ENCODE measurements at regions not wholly inside any gene's neighbourhood (a gene's known extent, or its start where the extent isn't known, plus 50 kb on each side); places are given as distances from the start of the nearest gene placed in this dataset.

- DNase-seq (no peak), ATAC-seq (replicated peaks in 1 of 2) (no peak)
- H3K36me3 Mint-ChIP-seq (ENCODE audit: insufficient read depth in 2 of 2), result no peaks in the 10 kb centered on the region
- H3K9me3 Mint-ChIP-seq, result no peaks in the 10 kb centered on the region
- no peaks in the 10 kb centered on the region for H3K4me1 Mint-ChIP-seq (ENCODE audit: low read depth)
- H3K27me3 Mint-ChIP-seq (ENCODE audit: low read depth), result no peaks in the 10 kb centered on the region
- H3K4me3 Mint-ChIP-seq, result no peak overlapping the region
- no peak overlapping the region for H3K27ac Mint-ChIP-seq
Measured at GRCh38 chr6:142651384-142651783, 293.6 kb downstream of the HIVEP2 start.

GRCh38 chr6:142653710-142654420 is 291.1 kb downstream of the HIVEP2 start:
- no peak for DNase-seq

GRCh38 chr6:142659661-142660060 is 285.3 kb downstream of the HIVEP2 start:
- ATAC-seq (replicated peaks in 1 of 2) (no peak), DNase-seq (no peak)
- peaks cover 7 to 13% of the 10 kb centered on the region in 2 donors for H3K36me3 Mint-ChIP-seq (ENCODE audit: insufficient read depth in 2 of 2)
- no peaks in the 10 kb centered on the region for H3K4me1 Mint-ChIP-seq (ENCODE audit: low read depth)
- H3K4me3 Mint-ChIP-seq, result no peak overlapping the region
- no peak overlapping the region for H3K27ac Mint-ChIP-seq
- peaks cover 8% of the 10 kb centered on the region for H3K27me3 Mint-ChIP-seq (ENCODE audit: low read depth)
- H3K9me3 Mint-ChIP-seq, result peaks cover 7 to 9% of the 10 kb centered on the region in 2 donors

More at GRCh38 chr6:142653710-142654420, 291.1 kb downstream of the HIVEP2 start:
- H3K9me3 Mint-ChIP-seq, result no peaks in the 10 kb centered on the region
- no peak for ATAC-seq (replicated peaks in 1 of 2)
- H3K27ac Mint-ChIP-seq, result no peak overlapping the region
- H3K4me1 Mint-ChIP-seq (ENCODE audit: low read depth), result no peaks in the 10 kb centered on the region
- H3K36me3 Mint-ChIP-seq (ENCODE audit: insufficient read depth in 2 of 2), result no peaks in the 10 kb centered on the region
- peaks cover 8% of the 10 kb centered on the region for H3K27me3 Mint-ChIP-seq (ENCODE audit: low read depth)
- no peak overlapping the region for H3K4me3 Mint-ChIP-seq

GRCh38 chr6:142665393-142665792 is 279.6 kb downstream of the HIVEP2 start:
- DNase-seq, result no peak
- Mint-ChIP-seq H3K27me3 (ENCODE audit: low read depth) (no peaks in the 10 kb centered on the region), H3K4me3 (no peak overlapping the region), H3K36me3 (ENCODE audit: insufficient read depth in 2 of 2) (peaks cover 7 to 15% of the 10 kb centered on the region in 2 donors), H3K4me1 (ENCODE audit: low read depth) (peaks cover 18% of the 10 kb centered on the region), H3K27ac (no peak overlapping the region), H3K9me3 (peaks cover 10 to 13% of the 10 kb centered on the region in 2 donors)
- ATAC-seq (replicated peaks in 1 of 2), result no peak

- no peaks in the 10 kb centered on the region for H3K27me3 Mint-ChIP-seq (ENCODE audit: low read depth)
- peaks cover 7 to 15% of the 10 kb centered on the region in 2 donors for H3K36me3 Mint-ChIP-seq (ENCODE audit: insufficient read depth in 2 of 2)
- H3K4me3 Mint-ChIP-seq, result no peak overlapping the region
- peaks cover 18% of the 10 kb centered on the region for H3K4me1 Mint-ChIP-seq (ENCODE audit: low read depth)
- peaks cover 12 to 16% of the 10 kb centered on the region in 2 donors for H3K9me3 Mint-ChIP-seq
- H3K27ac Mint-ChIP-seq, result no peak overlapping the region
- no peak for ATAC-seq (replicated peaks in 1 of 2)
- DNase-seq, result no peak
Measured at GRCh38 chr6:142666599-142667185, 278.3 kb downstream of the HIVEP2 start.

GRCh38 chr6:142669471-142670351 is 275.3 kb downstream of the HIVEP2 start:
- peaks cover 18% of the 10 kb centered on the region for H3K4me1 Mint-ChIP-seq (ENCODE audit: low read depth)
- H3K27ac Mint-ChIP-seq, result no peak overlapping the region

GRCh38 chr6:142671791-142672190 is 273.2 kb downstream of the HIVEP2 start:
- H3K9me3 Mint-ChIP-seq, result peaks cover 4% of the 10 kb centered on the region in 2 donors
- H3K27me3 Mint-ChIP-seq (ENCODE audit: low read depth), result no peaks in the 10 kb centered on the region
- H3K27ac Mint-ChIP-seq, result no peak overlapping the region
- ATAC-seq (replicated peaks in 1 of 2), result no peak
- DNase-seq, result no peak
- peaks cover 12% of the 10 kb centered on the region for H3K4me1 Mint-ChIP-seq (ENCODE audit: low read depth)
- no peak overlapping the region for H3K4me3 Mint-ChIP-seq
- H3K36me3 Mint-ChIP-seq (ENCODE audit: insufficient read depth in 2 of 2), result no peaks in the 10 kb centered on the region

More at GRCh38 chr6:142669471-142670351, 275.3 kb downstream of the HIVEP2 start:
- Mint-ChIP-seq H3K4me3 (no peak overlapping the region), H3K36me3 (ENCODE audit: insufficient read depth in 2 of 2) (peaks cover 0 to 2% of the 10 kb centered on the region in 2 donors), H3K27me3 (ENCODE audit: low read depth) (no peaks in the 10 kb centered on the region), H3K9me3 (peaks cover 7% of the 10 kb centered on the region in 2 donors)
- ATAC-seq (replicated peaks in 1 of 2) (no peak), DNase-seq (no peak)

GRCh38 chr6:142675517-142675916 is 269.5 kb downstream of the HIVEP2 start:
- no peak overlapping the region for H3K27ac Mint-ChIP-seq
- peaks cover 23% of the 10 kb centered on the region for H3K4me1 Mint-ChIP-seq (ENCODE audit: low read depth)
- H3K36me3 Mint-ChIP-seq (ENCODE audit: insufficient read depth in 2 of 2), result no peaks in the 10 kb centered on the region
- ATAC-seq (replicated peaks in 1 of 2), result no peak
- no peak overlapping the region for H3K4me3 Mint-ChIP-seq
- no peak for DNase-seq
- no peaks in the 10 kb centered on the region for H3K27me3 Mint-ChIP-seq (ENCODE audit: low read depth)
- H3K9me3 Mint-ChIP-seq, result peaks cover 4% of the 10 kb centered on the region in 2 donors

- no peak overlapping the region for H3K4me3 Mint-ChIP-seq
- ATAC-seq (replicated peaks in 1 of 2) (no peak), DNase-seq (no peak)
- H3K9me3 Mint-ChIP-seq, result peaks cover 2 to 4% of the 10 kb centered on the region in 2 donors
- peaks cover 28% of the 10 kb centered on the region for H3K4me1 Mint-ChIP-seq (ENCODE audit: low read depth)
- no peaks in the 10 kb centered on the region for H3K36me3 Mint-ChIP-seq (ENCODE audit: insufficient read depth in 2 of 2)
- no peak overlapping the region for H3K27ac Mint-ChIP-seq
- no peaks in the 10 kb centered on the region for H3K27me3 Mint-ChIP-seq (ENCODE audit: low read depth)
Measured at GRCh38 chr6:142676027-142676443, 268.9 kb downstream of the HIVEP2 start.

GRCh38 chr6:142676647-142677192 is 268.3 kb downstream of the HIVEP2 start:
- no peaks in the 10 kb centered on the region for H3K36me3 Mint-ChIP-seq (ENCODE audit: insufficient read depth in 2 of 2)
- DNase-seq, result no peak
- H3K9me3 Mint-ChIP-seq, result peaks cover 0 to 2% of the 10 kb centered on the region in 2 donors
- H3K4me3 Mint-ChIP-seq, result no peak overlapping the region
- H3K27me3 Mint-ChIP-seq (ENCODE audit: low read depth), result no peaks in the 10 kb centered on the region
- no peak overlapping the region for H3K27ac Mint-ChIP-seq
- H3K4me1 Mint-ChIP-seq (ENCODE audit: low read depth), result peaks cover 30% of the 10 kb centered on the region
- no peak for ATAC-seq (replicated peaks in 1 of 2)

GRCh38 chr6:142679907-142680700 is 264.9 kb downstream of the HIVEP2 start:
- H3K36me3 Mint-ChIP-seq (ENCODE audit: insufficient read depth in 2 of 2), result peaks cover 0 to 7% of the 10 kb centered on the region in 2 donors
- peaks cover 0 to 4% of the 10 kb centered on the region in 2 donors for H3K9me3 Mint-ChIP-seq
- peaks cover 49% of the 10 kb centered on the region for H3K4me1 Mint-ChIP-seq (ENCODE audit: low read depth)
- ATAC-seq (replicated peaks in 1 of 2) (peak; percentile 69 to 91), DNase-seq (peak; percentile 6 to 50)
- H3K4me3 Mint-ChIP-seq, result peak overlapping the region in 1 of 2 donors; percentile 53
- H3K27me3 Mint-ChIP-seq (ENCODE audit: low read depth), result no peaks in the 10 kb centered on the region
- H3K27ac Mint-ChIP-seq, result no peak overlapping the region

GRCh38 chr6:142681099-142681498 is 263.9 kb downstream of the HIVEP2 start:
- peaks cover 59% of the 10 kb centered on the region for H3K4me1 Mint-ChIP-seq (ENCODE audit: low read depth)
- DNase-seq (no peak), ATAC-seq (replicated peaks in 1 of 2) (no peak)
- peaks cover 0 to 5% of the 10 kb centered on the region in 2 donors for H3K9me3 Mint-ChIP-seq
- no peak overlapping the region for H3K27ac Mint-ChIP-seq
- H3K36me3 Mint-ChIP-seq (ENCODE audit: insufficient read depth in 2 of 2), result peaks cover 0 to 8% of the 10 kb centered on the region in 2 donors
- H3K4me3 Mint-ChIP-seq, result no peak overlapping the region
- H3K27me3 Mint-ChIP-seq (ENCODE audit: low read depth), result no peaks in the 10 kb centered on the region
